Left lung (tissue), 4 donors: ENCODE measurements at regions not wholly inside any gene's neighbourhood (a gene's known extent, or its start where the extent isn't known, plus 50 kb on each side); places are given as distances from the start of the nearest gene placed in this dataset.

ENCODE experiments used
- ATAC-seq: fragments of 200-7000 bp; cut with Tn5 transposase; one replicate; pipeline ENCODE4 v1.9.1; 2020; ENCODE audit warnings: moderate library complexity
- DNase-seq, 4 donors: peaks; one replicate each; pipeline ENCODE4 v3.0.0-alpha.2; 2013 to 2020
- H3K27ac ChIP-seq, 2 donors: fragments of 200-600 bp; sonication (generic) in 1 of 2; one replicate each; pipeline versions ENCODE4 v1.5.0 to v1.8.0; 2020 to 2021
- H3K27me3 ChIP-seq, 2 donors: fragments of 200-600 bp; sonication (generic) in 1 of 2; one replicate each; pipeline versions ENCODE4 v1.5.0 to v1.8.0; 2020 to 2021
- H3K36me3 ChIP-seq, 2 donors: fragments of 200-600 bp; sonication (generic) in 1 of 2; one replicate each; pipeline versions ENCODE4 v1.5.0 to v1.8.0; 2020 to 2021
- H3K4me1 ChIP-seq, 2 donors: fragments of 200-600 bp; one replicate each; pipeline ENCODE4 v1.8.0; 2021
- H3K4me3 ChIP-seq, 2 donors: fragments of 200-600 bp; sonication (generic) in 1 of 2; one replicate each; pipeline versions ENCODE4 v1.5.0 to v1.8.0; 2020 to 2021; ENCODE audit warnings: mild to moderate bottlenecking in 1 of 2
- H3K9me3 ChIP-seq, 2 donors: fragments of 200-600 bp; sonication (generic) in 1 of 2; one replicate each; pipeline versions ENCODE4 v1.5.0 to v1.8.0; 2020 to 2021
- CTCF ChIP-seq, 2 donors: fragments of 200-600 bp; sonication (generic) in 1 of 2; IDR thresholded peaks; one replicate each; pipeline versions ENCODE4 v1.5.0 to v1.8.0; 2021; ENCODE audit warnings: antibody characterized with exemption in 2 of 2
- intact Hi-C, 2 donors: fragments of 100-400 bp; cut with DNase I; formaldehyde crosslinking; loops; one replicate each; pipeline versions ENCODE4 v1.11.2 to v1.14.2; 2022
- donor health status: DM: no; HTN: yes; CAD: no.
- donor health status: DM: no; HTN: no; CAD: no.

GRCh38 chr5:4230786-4231641 is 635.4 kb downstream of the IRX1 start:
- TF ChIP-seq CTCF (IDR thresholded peaks at IDR 0.05), result no peak
- Histone ChIP-seq H3K9me3 (peaks cover 0 to 18% of the 10 kb centered on the region in 2 donors), H3K27me3 (no peaks in the 10 kb centered on the region), H3K4me3 (no peak overlapping the region), H3K36me3 (no peaks in the 10 kb centered on the region), H3K27ac (no peak overlapping the region), H3K4me1 (no peaks in the 10 kb centered on the region)
- no peak for DNase-seq
- intact Hi-C loops, result no loop called here
- peak; percentile 45 for ATAC-seq

DNA sequence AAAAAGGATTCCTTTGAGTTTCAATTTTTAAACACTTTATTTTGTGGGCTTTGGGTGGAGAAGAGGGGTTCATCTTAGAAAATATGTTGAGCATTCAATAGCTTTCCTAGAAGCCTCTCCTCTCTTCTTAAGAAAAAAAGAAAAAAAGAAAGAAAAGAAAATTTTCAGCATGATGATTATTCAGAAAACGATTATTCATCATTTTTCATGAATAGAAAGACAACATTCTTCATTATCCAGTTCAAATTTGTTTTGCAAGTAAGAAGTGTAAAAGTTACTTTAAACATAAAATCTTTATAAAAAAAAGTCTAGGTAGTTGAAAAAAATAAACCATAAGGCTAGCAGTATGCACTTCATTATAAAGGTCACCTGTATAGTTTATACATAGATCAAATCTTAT is 636.5 kb downstream of the IRX1 start:
- TF ChIP-seq CTCF (IDR thresholded peaks at IDR 0.05), result no peak
- peaks cover 0 to 18% of the 10 kb centered on the region in 2 donors for H3K9me3 ChIP-seq
- H3K27me3 ChIP-seq, result no peaks in the 10 kb centered on the region
- DNase-seq, result no peak
- no peak for ATAC-seq
- no peaks in the 10 kb centered on the region for H3K4me1 ChIP-seq
- intact Hi-C loops, result no loop called here
- no peaks in the 10 kb centered on the region for H3K36me3 ChIP-seq
- no peak overlapping the region for H3K27ac ChIP-seq
- no peak overlapping the region for H3K4me3 ChIP-seq

DNA sequence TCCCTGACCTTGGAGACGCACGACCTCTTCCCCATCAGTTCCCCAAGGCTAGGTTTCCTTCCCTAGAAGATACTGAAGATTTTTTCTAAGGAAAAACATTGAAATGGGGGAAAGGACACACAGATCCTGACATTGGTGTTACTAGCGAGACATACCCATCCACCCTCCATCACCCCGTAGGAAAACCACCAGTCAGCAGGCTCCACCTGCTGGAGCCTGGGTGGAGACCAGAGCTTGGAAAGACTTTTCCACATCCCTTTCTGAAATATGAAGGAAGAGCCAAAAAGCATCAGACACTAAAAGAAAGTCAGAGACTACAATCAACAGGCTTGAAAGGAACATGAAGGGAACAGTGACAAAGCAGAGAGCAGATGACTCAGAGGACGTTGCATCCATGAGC is 638.0 kb downstream of the IRX1 start:
- Histone ChIP-seq H3K4me1 (no peaks in the 10 kb centered on the region), H3K36me3 (no peaks in the 10 kb centered on the region), H3K27me3 (no peaks in the 10 kb centered on the region), H3K27ac (no peak overlapping the region), H3K9me3 (peaks cover 0 to 18% of the 10 kb centered on the region in 2 donors), H3K4me3 (no peak overlapping the region)
- DNase-seq (no peak), ATAC-seq (no peak)
- TF ChIP-seq CTCF (IDR thresholded peaks at IDR 0.05), result no peak
- intact Hi-C loops, result no loop called here

DNA sequence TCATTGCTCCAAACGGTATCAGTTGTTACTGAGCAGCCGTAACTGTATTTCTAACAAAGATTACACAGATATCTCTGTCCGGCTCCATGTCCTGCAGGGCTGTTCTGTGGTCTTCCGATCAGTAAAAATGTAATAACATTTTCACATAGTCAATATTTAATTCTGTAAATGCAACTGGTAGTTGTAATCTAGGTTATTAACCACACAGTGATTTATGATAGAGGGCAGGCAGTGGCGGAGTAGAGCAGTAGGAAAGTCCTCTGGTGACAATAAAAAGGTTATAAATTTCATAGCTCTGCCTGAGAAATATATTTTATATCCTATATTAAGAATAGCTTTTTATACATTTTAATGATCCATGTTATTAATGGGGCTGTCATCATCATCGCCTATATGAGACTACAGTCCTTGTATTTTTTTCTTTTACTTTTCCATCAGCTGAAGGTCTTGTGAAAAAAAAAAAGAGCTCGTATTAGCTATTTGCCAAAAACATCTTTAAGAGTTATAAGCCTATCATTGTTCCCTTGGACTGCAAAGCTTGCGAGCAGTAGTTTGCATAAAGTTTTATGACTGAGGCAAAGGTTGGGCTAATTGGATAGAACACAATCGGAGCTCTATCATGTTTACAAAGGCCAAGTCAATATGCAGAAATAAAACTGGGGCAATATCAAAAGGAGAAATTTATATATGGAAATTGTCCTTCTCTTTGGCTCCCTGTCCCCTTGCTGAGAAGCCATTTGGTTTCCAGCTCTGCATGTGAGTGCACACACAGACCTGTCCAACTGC is 648.0 kb downstream of the IRX1 start:
- Histone ChIP-seq H3K9me3 (no peaks in the 10 kb centered on the region), H3K36me3 (no peaks in the 10 kb centered on the region), H3K4me1 (no peaks in the 10 kb centered on the region), H3K27me3 (no peaks in the 10 kb centered on the region), H3K4me3 (no peak overlapping the region), H3K27ac (no peak overlapping the region)
- DNase-seq (no peak), ATAC-seq (no peak)
- no peak for TF ChIP-seq CTCF (IDR thresholded peaks at IDR 0.05)
- intact Hi-C loops, result no loop called here

DNA sequence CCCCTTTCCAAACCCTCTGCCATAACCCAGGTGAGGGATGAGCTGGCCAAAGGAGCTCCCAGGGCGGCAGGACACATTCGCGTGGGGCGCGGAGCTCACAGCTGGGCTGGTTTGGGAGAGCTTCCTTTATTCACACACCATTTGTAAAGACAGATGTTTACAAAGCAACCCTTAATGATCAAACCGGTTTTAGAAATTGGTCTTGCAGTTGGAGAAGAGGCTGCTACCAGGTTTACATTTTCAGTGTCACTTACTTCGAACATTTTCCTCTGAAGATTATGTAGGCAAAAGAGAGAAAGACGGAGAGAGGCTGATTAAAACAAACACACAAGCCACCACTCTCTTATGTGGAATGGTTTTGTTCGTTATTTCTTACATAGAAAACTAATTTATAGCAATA is 648.7 kb downstream of the IRX1 start:
- no peak overlapping the region for H3K4me3 ChIP-seq
- H3K9me3 ChIP-seq, result no peaks in the 10 kb centered on the region
- TF ChIP-seq CTCF (IDR thresholded peaks at IDR 0.05), result no peak
- no peaks in the 10 kb centered on the region for H3K27me3 ChIP-seq
- ATAC-seq (no peak), DNase-seq (peak in 2 of 4 donors; percentile 24 to 31)
- intact Hi-C loops, result no loop called here
- no peaks in the 10 kb centered on the region for H3K36me3 ChIP-seq
- no peak overlapping the region for H3K27ac ChIP-seq
- H3K4me1 ChIP-seq, result no peaks in the 10 kb centered on the region
